Lower lobe of right lung (tissue), 2 donors: ENCODE measurements at regions not wholly inside any gene's neighbourhood (a gene's known extent, or its start where the extent isn't known, plus 50 kb on each side); places are given as distances from the start of the nearest gene placed in this dataset.

ENCODE experiments used
- ATAC-seq, 2 donors: fragments of 200-7000 bp; cut with Tn5 transposase; one replicate each; pipeline ENCODE4 v1.9.1; 2020 to 2022; ENCODE audit warnings: mild to moderate bottlenecking in 2 of 2, moderate library complexity in 2 of 2
- DNase-seq: peaks from one replicate; pipeline ENCODE4 v3.0.0-alpha.2; 2020
- H3K27ac ChIP-seq: fragments of 200-600 bp; one replicate; pipeline ENCODE4 v1.8.0; 2022
- H3K27me3 ChIP-seq: fragments of 200-600 bp; one replicate; pipeline ENCODE4 v1.8.0; 2022; ENCODE audit warnings: low read depth
- H3K36me3 ChIP-seq: fragments of 200-600 bp; one replicate; pipeline ENCODE4 v1.8.0; 2022; ENCODE audit warnings: mild to moderate bottlenecking
- H3K4me1 ChIP-seq: fragments of 200-600 bp; one replicate; pipeline ENCODE4 v1.8.0; 2022
- H3K4me3 ChIP-seq: fragments of 200-600 bp; one replicate; pipeline ENCODE4 v1.8.0; 2022; ENCODE audit warnings: mild to moderate bottlenecking
- H3K9me3 ChIP-seq: fragments of 200-600 bp; one replicate; pipeline ENCODE4 v1.8.0; 2022
- intact Hi-C: fragments of 100-400 bp; cut with DNase I; formaldehyde crosslinking; loops from one replicate; pipeline ENCODE4 v1.11.0; 2022
- TF ChIP-seq, protein P1 (sequence below): fragments of 200-600 bp; IDR thresholded peaks from one replicate; pipeline ENCODE4 v1.8.0; 2022; ENCODE audit warnings: antibody characterized with exemption, mild to moderate bottlenecking
- donor health status: DM: no; HTN: yes; CAD: no; lungs with severe emphysema.

DNA sequence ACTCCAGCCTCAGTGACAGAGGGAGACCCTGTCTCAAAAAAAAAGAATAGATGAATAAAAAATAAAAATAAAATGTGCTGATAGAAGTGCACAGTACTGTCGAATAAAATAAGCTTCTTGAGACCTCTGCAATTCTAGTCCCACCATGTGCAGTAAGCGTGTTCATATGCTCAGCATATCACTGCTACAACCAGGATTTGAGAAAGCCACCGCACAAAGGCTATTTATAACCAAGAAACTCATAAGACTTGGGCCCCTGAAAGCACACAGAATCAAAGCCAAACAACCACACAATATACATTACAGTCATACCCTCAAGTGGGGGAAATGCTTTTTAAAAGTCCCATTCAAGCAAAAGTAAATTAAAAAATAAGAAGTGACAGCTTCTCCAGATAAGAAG, 56.5 kb upstream of the FXR1 start:
- H3K9me3 ChIP-seq, result no peaks in the 10 kb centered on the region

DNA sequence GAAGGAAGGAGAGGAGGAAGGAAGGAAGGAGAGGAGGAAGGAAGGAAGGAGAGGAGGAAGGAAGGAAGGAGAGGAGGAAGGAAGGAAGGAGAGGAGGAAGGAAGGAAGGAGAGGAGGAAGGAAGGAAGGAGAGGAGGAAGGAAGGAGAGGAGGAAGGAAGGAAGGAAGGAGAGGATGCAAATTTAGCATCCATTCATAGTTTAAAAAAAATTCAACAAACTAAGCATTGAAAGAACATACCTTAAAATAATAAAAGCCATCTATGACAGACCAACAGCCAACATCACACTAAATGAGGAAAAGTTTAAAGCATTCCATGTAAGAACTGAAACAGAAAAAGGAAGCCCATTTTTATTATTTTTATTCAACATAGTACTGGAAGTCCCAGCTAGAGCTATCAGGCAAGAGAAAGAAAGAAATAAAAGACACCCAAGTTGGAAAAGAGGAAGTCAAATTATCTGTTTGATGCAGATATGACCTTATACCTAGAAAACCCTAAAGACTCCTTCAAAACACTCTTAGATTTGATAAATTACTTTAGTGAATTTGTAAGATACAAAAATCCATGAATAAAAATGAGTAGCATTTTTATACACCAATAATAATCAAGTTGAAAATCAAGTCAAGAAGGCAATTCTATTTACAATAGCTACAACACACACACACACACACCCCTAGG, 52.2 kb upstream of the FXR1 start:
- intact Hi-C loops, result no loop called here
- Histone ChIP-seq H3K27ac (no peak overlapping the region), H3K4me3 (no peak overlapping the region), H3K27me3 (no peaks in the 10 kb centered on the region), H3K9me3 (no peaks in the 10 kb centered on the region), H3K36me3 (no peaks in the 10 kb centered on the region), H3K4me1 (no peaks in the 10 kb centered on the region)
- DNase-seq, result no peak
- TF ChIP-seq, protein P1, sequence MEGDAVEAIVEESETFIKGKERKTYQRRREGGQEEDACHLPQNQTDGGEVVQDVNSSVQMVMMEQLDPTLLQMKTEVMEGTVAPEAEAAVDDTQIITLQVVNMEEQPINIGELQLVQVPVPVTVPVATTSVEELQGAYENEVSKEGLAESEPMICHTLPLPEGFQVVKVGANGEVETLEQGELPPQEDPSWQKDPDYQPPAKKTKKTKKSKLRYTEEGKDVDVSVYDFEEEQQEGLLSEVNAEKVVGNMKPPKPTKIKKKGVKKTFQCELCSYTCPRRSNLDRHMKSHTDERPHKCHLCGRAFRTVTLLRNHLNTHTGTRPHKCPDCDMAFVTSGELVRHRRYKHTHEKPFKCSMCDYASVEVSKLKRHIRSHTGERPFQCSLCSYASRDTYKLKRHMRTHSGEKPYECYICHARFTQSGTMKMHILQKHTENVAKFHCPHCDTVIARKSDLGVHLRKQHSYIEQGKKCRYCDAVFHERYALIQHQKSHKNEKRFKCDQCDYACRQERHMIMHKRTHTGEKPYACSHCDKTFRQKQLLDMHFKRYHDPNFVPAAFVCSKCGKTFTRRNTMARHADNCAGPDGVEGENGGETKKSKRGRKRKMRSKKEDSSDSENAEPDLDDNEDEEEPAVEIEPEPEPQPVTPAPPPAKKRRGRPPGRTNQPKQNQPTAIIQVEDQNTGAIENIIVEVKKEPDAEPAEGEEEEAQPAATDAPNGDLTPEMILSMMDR, result no peak
- no peak for ATAC-seq

More for the DNA sequence above, 56.5 kb upstream of the FXR1 start:
- Histone ChIP-seq H3K27me3 (no peaks in the 10 kb centered on the region), H3K36me3 (no peaks in the 10 kb centered on the region), H3K27ac (no peak overlapping the region), H3K4me1 (no peaks in the 10 kb centered on the region), H3K4me3 (no peak overlapping the region)
- ATAC-seq (no peak), DNase-seq (no peak)
- intact Hi-C loops, result no loop called here
- TF ChIP-seq, protein P1, result no peak
